Skeletal muscle satellite cell (primary cell): ENCODE measurements at regions not wholly inside any gene's neighbourhood (a gene's known extent, or its start where the extent isn't known, plus 50 kb on each side); places are given as distances from the start of the nearest gene placed in this dataset.

Experiments
- H3K27me3 ChIP-seq: 2 replicates; pipeline ENCODE4 v1.7.0; 2013; ENCODE audit warnings: low read length; ENCODE audit not compliant: control insufficient read depth, insufficient read depth
- H3K36me3 ChIP-seq: 2 replicates; pipeline ENCODE4 v1.7.0; 2013; ENCODE audit warnings: mild to moderate bottlenecking, control low read depth, low read length; ENCODE audit not compliant: insufficient read depth
- H3K4me1 ChIP-seq: 2 replicates; pipeline ENCODE4 v1.7.0; 2013; ENCODE audit warnings: low read length; ENCODE audit not compliant: control insufficient read depth, insufficient read depth
- H3K4me2 ChIP-seq: 2 replicates; pipeline ENCODE4 v1.7.0; 2013; ENCODE audit warnings: mild to moderate bottlenecking, low read length
- H3K4me3 ChIP-seq: 2 replicates; pipeline ENCODE4 v1.7.0; 2013; ENCODE audit warnings: low read length
- H3K9ac ChIP-seq: 2 replicates; pipeline ENCODE4 v1.7.0; 2013; ENCODE audit warnings: mild to moderate bottlenecking, low read depth, low read length, moderate library complexity
- H3K9me3 ChIP-seq: replicated peaks from 2 replicates; pipeline ENCODE4 v1.7.0; 2013; ENCODE audit warnings: mild to moderate bottlenecking, control low read depth, low read length

- no peak overlapping the region for H3K4me2 ChIP-seq
- H3K9ac ChIP-seq = no peak overlapping the region
- no peak overlapping the region for H3K4me3 ChIP-seq
- H3K36me3 ChIP-seq = no peaks in the 10 kb centered on the region
- no peaks in the 10 kb centered on the region for H3K4me1 ChIP-seq
- H3K27me3 ChIP-seq = peaks cover 7% of the 10 kb centered on the region
- H3K9me3 ChIP-seq = no peaks in the 10 kb centered on the region
These were observed 53.0 kb upstream of the SIMC1 start for GRCh38 chr5:176185133-176185733.

- H3K27me3 ChIP-seq = peaks cover 7% of the 10 kb centered on the region
- H3K36me3 ChIP-seq = no peaks in the 10 kb centered on the region
- H3K4me1 ChIP-seq = no peaks in the 10 kb centered on the region
- no peaks in the 10 kb centered on the region for H3K9me3 ChIP-seq
- no peak overlapping the region for H3K4me2 ChIP-seq
- H3K4me3 ChIP-seq = no peak overlapping the region
- H3K9ac ChIP-seq = no peak overlapping the region
These were observed 52.1 kb upstream of the SIMC1 start for GRCh38 chr5:176186107-176186506.

- Histone ChIP-seq H3K36me3 (no peaks in the 10 kb centered on the region), H3K4me2 (no peak overlapping the region), H3K9ac (no peak overlapping the region), H3K4me3 (no peak overlapping the region), H3K27me3 (peaks cover 8% of the 10 kb centered on the region), H3K9me3 (no peaks in the 10 kb centered on the region), H3K4me1 (no peaks in the 10 kb centered on the region)
These were observed 50.8 kb upstream of the SIMC1 start for GRCh38 chr5:176187276-176188062.

- Histone ChIP-seq H3K27me3 (peaks cover 7% of the 10 kb centered on the region), H3K4me1 (no peaks in the 10 kb centered on the region), H3K9me3 (no peaks in the 10 kb centered on the region), H3K9ac (no peak overlapping the region), H3K4me2 (no peak overlapping the region), H3K4me3 (no peak overlapping the region), H3K36me3 (no peaks in the 10 kb centered on the region)
These were observed 50.1 kb upstream of the SIMC1 start for GRCh38 chr5:176188085-176188484.
